Ovary (tissue), 3 donors: ENCODE measurements at regions not wholly inside any gene's neighbourhood (a gene's known extent, or its start where the extent isn't known, plus 50 kb on each side); places are given as distances from the start of the nearest gene placed in this dataset.
A peak's percentile ranks its signal among the peaks of the same experiment; 100 is the strongest.

Experiments used
- CTCF ChIP-seq, 3 donors: fragments of 450-650 bp in 2 of 3; fragments of 200-600 bp in 1 of 3; IDR thresholded peaks; one replicate each; pipeline versions ENCODE4 v1.5.1 to v1.8.0; 2016 to 2022; ENCODE audit warnings: antibody characterized with exemption in 3 of 3, mild to moderate bottlenecking in 1 of 3
- POLR2A ChIP-seq: fragments of 450-650 bp; IDR thresholded peaks from one replicate; pipeline ENCODE4 v1.6.1; 2017; ENCODE audit warnings: antibody characterized with exemption, mild to moderate bottlenecking, moderate library complexity
- donor health status: DM: no; HTN: no; CAD: no.

GRCh38 chr13:108155185-108156106, 59.9 kb downstream of the LIG4 start:
- no peak for TF ChIP-seq POLR2A
- peak; percentile 23 to 41 (median 31) for TF ChIP-seq CTCF (IDR thresholded peaks at IDR 0.05)
